ENCODE measurements at regions not wholly inside any gene's neighbourhood (a gene's known extent, or its start where the extent isn't known, plus 50 kb on each side); places are given as distances from the start of the nearest gene placed in this dataset.

DNA sequence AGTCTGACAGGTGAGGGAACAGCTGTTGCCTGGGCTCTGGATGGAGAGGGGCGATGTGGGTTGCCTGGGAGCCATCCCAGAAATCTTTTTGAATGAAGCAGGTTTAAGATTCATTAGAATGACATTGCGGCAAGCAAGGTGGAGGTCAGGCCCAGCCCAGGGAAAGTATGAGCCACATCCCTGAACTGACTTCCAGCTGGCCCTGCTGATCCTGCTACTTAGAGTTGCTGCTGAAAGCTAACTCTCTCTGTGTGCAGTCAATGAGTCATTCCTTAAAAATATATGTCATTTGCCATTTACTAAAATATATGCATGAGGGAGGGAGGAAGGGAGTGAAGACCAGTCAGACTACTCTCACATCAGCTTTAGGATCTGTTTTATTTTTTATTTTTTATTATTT lies 54.3 kb upstream of the RAB3GAP2 start:
- Histone ChIP-seq H3K27me3 (ENCODE audit: control insufficient read depth in 3 of 3, insufficient read depth in 3 of 3, low read length in 3 of 3) (no peaks in the 10 kb centered on the region), H3K4me1 (ENCODE audit: control insufficient read depth in 3 of 3, insufficient read depth in 2 of 3, low read depth in 1 of 3, low read length in 2 of 3) (no peaks in the 10 kb centered on the region), H3K27ac (ENCODE audit: low read depth in 1 of 3, low read length in 2 of 3) (no peak overlapping the region), H3K4me3 (ENCODE audit: low read depth in 1 of 3, low read length in 3 of 3) (no peak overlapping the region), H3K36me3 (ENCODE audit: control insufficient read depth in 3 of 3, insufficient read depth in 2 of 3, low read depth in 1 of 3, low read length in 3 of 3) (no peaks in the 10 kb centered on the region), H3K9me3 (ENCODE audit: control insufficient read depth in 2 of 2, insufficient read depth in 1 of 2, low read depth in 1 of 2, low read length in 1 of 2) (no peaks in the 10 kb centered on the region)
- DNase-seq, result no peak
- 88 to 94% (median 91%) methylated on average over 2 of the region's 2 CpGs for WGBS, 3 donors
- FAIRE-seq, result no peak

- H3K4me1 ChIP-seq (ENCODE audit: control insufficient read depth in 3 of 3, insufficient read depth in 2 of 3, low read depth in 1 of 3, low read length in 2 of 3), result no peaks in the 10 kb centered on the region
- 66 to 79% (median 77%) methylated on average over 4 of the region's 4 CpGs for WGBS, 3 donors
- no peaks in the 10 kb centered on the region for H3K27me3 ChIP-seq (ENCODE audit: control insufficient read depth in 3 of 3, insufficient read depth in 3 of 3, low read length in 3 of 3)
- H3K27ac ChIP-seq (ENCODE audit: low read depth in 1 of 3, low read length in 2 of 3), result no peak overlapping the region
- no peaks in the 10 kb centered on the region for H3K9me3 ChIP-seq (ENCODE audit: control insufficient read depth in 2 of 2, insufficient read depth in 1 of 2, low read depth in 1 of 2, low read length in 1 of 2)
- H3K4me3 ChIP-seq (ENCODE audit: low read depth in 1 of 3, low read length in 3 of 3), result no peak overlapping the region
- no peaks in the 10 kb centered on the region for H3K36me3 ChIP-seq (ENCODE audit: control insufficient read depth in 3 of 3, insufficient read depth in 2 of 3, low read depth in 1 of 3, low read length in 3 of 3)
- no peak for FAIRE-seq
- no peak for DNase-seq
Observed at GRCh38 chr1:220325306-220325995, 53.2 kb upstream of the RAB3GAP2 start.

- DNase-seq, result no peak
- Histone ChIP-seq H3K9me3 (ENCODE audit: control insufficient read depth in 2 of 2, insufficient read depth in 1 of 2, low read depth in 1 of 2, low read length in 1 of 2) (no peaks in the 10 kb centered on the region), H3K36me3 (ENCODE audit: control insufficient read depth in 3 of 3, insufficient read depth in 2 of 3, low read depth in 1 of 3, low read length in 3 of 3) (no peaks in the 10 kb centered on the region), H3K27ac (ENCODE audit: low read depth in 1 of 3, low read length in 2 of 3) (no peak overlapping the region), H3K4me3 (ENCODE audit: low read depth in 1 of 3, low read length in 3 of 3) (no peak overlapping the region), H3K27me3 (ENCODE audit: control insufficient read depth in 3 of 3, insufficient read depth in 3 of 3, low read length in 3 of 3) (no peaks in the 10 kb centered on the region), H3K4me1 (ENCODE audit: control insufficient read depth in 3 of 3, insufficient read depth in 2 of 3, low read depth in 1 of 3, low read length in 2 of 3) (no peaks in the 10 kb centered on the region)
- FAIRE-seq, result no peak
- WGBS, 3 donors, result 72 to 88% (median 78%) methylated on average over 4 of the region's 4 CpGs
Observed at GRCh38 chr1:220323717-220324116, 51.5 kb upstream of the RAB3GAP2 start.

- DNase-seq (no peak), FAIRE-seq (no peak)
- Histone ChIP-seq H3K9me3 (ENCODE audit: control insufficient read depth in 2 of 2, insufficient read depth in 1 of 2, low read depth in 1 of 2, low read length in 1 of 2) (no peaks in the 10 kb centered on the region), H3K4me3 (ENCODE audit: low read depth in 1 of 3, low read length in 3 of 3) (no peak overlapping the region), H3K27ac (ENCODE audit: low read depth in 1 of 3, low read length in 2 of 3) (no peak overlapping the region), H3K4me1 (ENCODE audit: control insufficient read depth in 3 of 3, insufficient read depth in 2 of 3, low read depth in 1 of 3, low read length in 2 of 3) (no peaks in the 10 kb centered on the region), H3K36me3 (ENCODE audit: control insufficient read depth in 3 of 3, insufficient read depth in 2 of 3, low read depth in 1 of 3, low read length in 3 of 3) (no peaks in the 10 kb centered on the region), H3K27me3 (ENCODE audit: control insufficient read depth in 3 of 3, insufficient read depth in 3 of 3, low read length in 3 of 3) (no peaks in the 10 kb centered on the region)
- 33 to 74% (median 65%) methylated on average over 2 of the region's 2 CpGs for WGBS, 3 donors
Observed at GRCh38 chr1:220322570-220322969, 50.3 kb upstream of the RAB3GAP2 start.
